Calu3 (cell line): ENCODE measurements at regions not wholly inside any gene's neighbourhood (a gene's known extent, or its start where the extent isn't known, plus 50 kb on each side); places are given as distances from the start of the nearest gene placed in this dataset.

Source experiments
- BruUV-seq: library from RNA; stranded (reverse); fragments of 400-500 nt; replicated peaks from 2 replicates; lab custom pipeline; 2021; lab: Mats Ljungman, UMichigan
- CTCF ChIA-PET: fragments of 300-600 bp; sonication (Branson Sonifier 250); formaldehyde crosslinking; loops from one replicate; lab custom pipeline; 2022; ENCODE audit warnings: antibody characterized with exemption; lab: Charles Lee
- DNase-seq: peaks from one replicate; pipeline ENCODE4 v3.0.0; 2022
- H3K27ac Mint-ChIP-seq: one replicate; pipeline ENCODE4 v1.8.0; 2022; ENCODE audit warnings: mixed read lengths; ENCODE audit not compliant: unreplicated experiment
- H3K27me3 Mint-ChIP-seq: one replicate; pipeline ENCODE4 v1.8.0; 2022; ENCODE audit warnings: mixed read lengths; ENCODE audit not compliant: unreplicated experiment
- H3K36me3 Mint-ChIP-seq: one replicate; pipeline ENCODE4 v1.8.0; 2022; ENCODE audit warnings: mild to moderate bottlenecking, moderate library complexity, mixed read lengths; ENCODE audit not compliant: insufficient read depth, unreplicated experiment
- H3K4me1 Mint-ChIP-seq: one replicate; pipeline ENCODE4 v1.8.0; 2022; ENCODE audit warnings: mild to moderate bottlenecking, low read depth, mixed read lengths; ENCODE audit not compliant: unreplicated experiment
- H3K4me3 Mint-ChIP-seq: one replicate; pipeline ENCODE4 v1.8.0; 2022; ENCODE audit warnings: mild to moderate bottlenecking, low read depth, moderate library complexity, mixed read lengths; ENCODE audit not compliant: unreplicated experiment
- H3K9me3 Mint-ChIP-seq: one replicate; pipeline ENCODE4 v1.8.0; 2022; ENCODE audit warnings: low read depth, mixed read lengths; ENCODE audit not compliant: unreplicated experiment
- intact Hi-C: fragments of 100-400 bp; cut with micrococcal nuclease; formaldehyde crosslinking; loops from one replicate; pipeline ENCODE4 v1.10.0; 2022; ENCODE audit not compliant: unreplicated experiment
- TF ChIP-seq, protein P1 (sequence below): fragments of 200-600 bp; IDR thresholded peaks from one replicate; pipeline ENCODE4 v1.8.0; 2022; ENCODE audit warnings: antibody characterized with exemption; ENCODE audit not compliant: unreplicated experiment

GRCh38 chr17:73821665-73822064, 177.4 kb upstream of the SDK2 start:
- no TSS peak for BruUV-seq
- Mint-ChIP-seq H3K27me3 (peaks cover 33% of the 10 kb centered on the region), H3K4me3 (no peak overlapping the region), H3K9me3 (no peaks in the 10 kb centered on the region), H3K4me1 (no peaks in the 10 kb centered on the region), H3K36me3 (no peaks in the 10 kb centered on the region), H3K27ac (no peak overlapping the region)
- TF ChIP-seq, protein P1, sequence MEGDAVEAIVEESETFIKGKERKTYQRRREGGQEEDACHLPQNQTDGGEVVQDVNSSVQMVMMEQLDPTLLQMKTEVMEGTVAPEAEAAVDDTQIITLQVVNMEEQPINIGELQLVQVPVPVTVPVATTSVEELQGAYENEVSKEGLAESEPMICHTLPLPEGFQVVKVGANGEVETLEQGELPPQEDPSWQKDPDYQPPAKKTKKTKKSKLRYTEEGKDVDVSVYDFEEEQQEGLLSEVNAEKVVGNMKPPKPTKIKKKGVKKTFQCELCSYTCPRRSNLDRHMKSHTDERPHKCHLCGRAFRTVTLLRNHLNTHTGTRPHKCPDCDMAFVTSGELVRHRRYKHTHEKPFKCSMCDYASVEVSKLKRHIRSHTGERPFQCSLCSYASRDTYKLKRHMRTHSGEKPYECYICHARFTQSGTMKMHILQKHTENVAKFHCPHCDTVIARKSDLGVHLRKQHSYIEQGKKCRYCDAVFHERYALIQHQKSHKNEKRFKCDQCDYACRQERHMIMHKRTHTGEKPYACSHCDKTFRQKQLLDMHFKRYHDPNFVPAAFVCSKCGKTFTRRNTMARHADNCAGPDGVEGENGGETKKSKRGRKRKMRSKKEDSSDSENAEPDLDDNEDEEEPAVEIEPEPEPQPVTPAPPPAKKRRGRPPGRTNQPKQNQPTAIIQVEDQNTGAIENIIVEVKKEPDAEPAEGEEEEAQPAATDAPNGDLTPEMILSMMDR: no peak
- intact Hi-C loops: no loop called here
- CTCF ChIA-PET: interaction anchor here (0.7 kb wide), 1 partner anchor 9 kb away, joined by 3 read pairs; no protein-coding TSS in a partner anchor
- DNase-seq: no peak

DNA sequence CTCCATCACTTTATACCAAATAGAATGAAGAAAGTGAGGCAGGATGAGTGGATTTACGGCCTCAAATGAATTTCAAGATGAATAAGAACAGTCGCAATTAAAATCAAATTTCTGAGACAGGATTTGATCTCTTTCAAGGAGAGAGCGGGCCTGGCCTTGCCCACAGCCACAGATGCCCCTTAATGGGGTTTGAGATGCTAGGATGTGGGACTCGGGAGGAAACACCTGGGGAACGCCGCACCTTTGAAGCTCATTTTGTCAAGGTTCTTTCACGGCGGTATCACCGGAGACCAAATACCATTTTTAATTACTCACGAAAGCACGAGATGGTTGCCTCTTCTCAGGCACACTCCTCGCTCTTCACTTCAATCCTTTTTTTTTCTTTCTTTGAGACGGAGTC, 178.1 kb upstream of the SDK2 start:
- no peak overlapping the region for H3K4me3 Mint-ChIP-seq
- no peaks in the 10 kb centered on the region for H3K36me3 Mint-ChIP-seq
- TF ChIP-seq, protein P1: no peak
- H3K4me1 Mint-ChIP-seq: peaks cover 2% of the 10 kb centered on the region
- DNase-seq: no peak
- intact Hi-C loops: no loop called here
- CTCF ChIA-PET: interaction anchor here (0.6 kb wide), 1 partner anchor 1873 kb away, joined by 3 read pairs; no protein-coding TSS in a partner anchor
- H3K27me3 Mint-ChIP-seq: peaks cover 39% of the 10 kb centered on the region
- BruUV-seq: no TSS peak
- no peaks in the 10 kb centered on the region for H3K9me3 Mint-ChIP-seq
- H3K27ac Mint-ChIP-seq: no peak overlapping the region

- H3K9me3 Mint-ChIP-seq: no peaks in the 10 kb centered on the region
- no TSS peak for BruUV-seq
- H3K4me1 Mint-ChIP-seq: peaks cover 14% of the 10 kb centered on the region
- H3K4me3 Mint-ChIP-seq: no peak overlapping the region
- TF ChIP-seq, protein P1: no peak
- H3K36me3 Mint-ChIP-seq: no peaks in the 10 kb centered on the region
- CTCF ChIA-PET: no interaction called here
- intact Hi-C loops: no loop called here
- DNase-seq: no peak
- H3K27ac Mint-ChIP-seq: no peak overlapping the region
- peaks cover 53% of the 10 kb centered on the region for H3K27me3 Mint-ChIP-seq
Measured at GRCh38 chr17:73823684-73824083, 179.4 kb upstream of the SDK2 start.

DNA sequence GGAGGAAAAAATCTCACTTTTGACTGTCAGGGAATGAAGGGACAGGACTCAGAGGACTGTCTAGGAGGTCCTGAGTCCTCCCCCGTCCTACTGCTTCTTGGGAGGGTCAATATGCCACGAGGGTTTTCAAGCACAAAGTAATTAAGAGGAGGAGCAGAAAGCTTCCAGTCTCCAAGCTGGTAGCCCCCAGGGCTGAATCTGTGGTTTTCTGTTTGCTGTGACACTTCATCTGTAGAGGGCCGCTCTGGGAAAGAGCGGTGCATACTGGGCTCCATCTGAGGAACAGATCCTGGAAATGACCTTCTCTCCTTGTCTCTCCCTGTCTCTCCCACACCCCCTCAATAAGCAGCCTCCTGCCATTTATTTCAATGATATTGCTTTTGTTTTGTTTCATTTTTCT, 180.1 kb upstream of the SDK2 start:
- no peak for DNase-seq
- BruUV-seq: no TSS peak
- Mint-ChIP-seq H3K27ac (no peak overlapping the region), H3K36me3 (no peaks in the 10 kb centered on the region), H3K27me3 (peaks cover 59% of the 10 kb centered on the region), H3K4me1 (peaks cover 14% of the 10 kb centered on the region), H3K4me3 (no peak overlapping the region), H3K9me3 (no peaks in the 10 kb centered on the region)
- intact Hi-C loops: no loop called here
- TF ChIP-seq, protein P1: no peak
- CTCF ChIA-PET: no interaction called here
